GM12878 (cell line): ENCODE measurements at regions not wholly inside any gene's neighbourhood (a gene's known extent, or its start where the extent isn't known, plus 50 kb on each side); places are given as distances from the start of the nearest gene placed in this dataset.

Source experiments
- CBFB ChIP-seq: IDR thresholded peaks from 2 replicates; pipeline ENCODE4 v1.6.1; 2016; ENCODE audit warnings: antibody characterized with exemption, low read depth
- ESRRA ChIP-seq: IDR thresholded peaks from 2 replicates; pipeline ENCODE4 v1.6.1; 2012; ENCODE audit warnings: mild to moderate bottlenecking, low read length, improper control_type of control experiment
- EZH2 ChIP-seq: IDR thresholded peaks from 2 replicates; pipeline ENCODE4 v1.6.1; 2012; ENCODE audit warnings: low read depth, mild to moderate bottlenecking, control low read depth, inconsistent platforms, low read length, borderline replicate concordance; ENCODE audit not compliant: control insufficient read depth
- JUNB ChIP-seq: IDR thresholded peaks from 2 replicates; pipeline ENCODE4 v1.6.1; 2016; ENCODE audit warnings: antibody characterized with exemption, mild to moderate bottlenecking
- LARP7 ChIP-seq: fragments of 450-650 bp; IDR thresholded peaks from 2 replicates; pipeline ENCODE4 v1.6.1; 2017; ENCODE audit warnings: mild to moderate bottlenecking
- MYC ChIP-seq: IDR thresholded peaks from 2 replicates; pipeline ENCODE4 v1.6.1; 2011; ENCODE audit warnings: mild to moderate bottlenecking, low read length, moderate library complexity, inconsistent platforms; ENCODE audit not compliant: insufficient read depth, insufficient replicate concordance, insufficient read length, severe bottlenecking
- RCOR1 ChIP-seq: conservative IDR thresholded peaks from 2 replicates; pipeline ENCODE4 v1.6.1; 2012; ENCODE audit warnings: low read depth, low read length, improper control_type of control experiment
- TF ChIP-seq, protein P1 (sequence below), 3 experiments: IDR thresholded peaks in 2 of 3; conservative IDR thresholded peaks in 1 of 3; 2 replicates each; pipeline ENCODE4 v1.5.1; 2011; ENCODE audit warnings: low read depth in 3 of 3, low read length in 3 of 3, mild to moderate bottlenecking in 3 of 3, control low read depth in 2 of 3, moderate library complexity in 2 of 3, inconsistent platforms in 1 of 3, mixed read lengths in 1 of 3; ENCODE audit not compliant: control insufficient read depth in 2 of 3, insufficient read depth in 1 of 3; ENCODE audit errors: extremely low read depth in 1 of 3
- TF ChIP-seq, protein P2 (sequence below): IDR thresholded peaks from 2 replicates; pipeline ENCODE4 v1.6.1; 2012; ENCODE audit warnings: mild to moderate bottlenecking, low read depth, low read length
- TF ChIP-seq, protein P3 (sequence below): IDR thresholded peaks from 2 replicates; pipeline ENCODE4 v1.6.1; 2012; ENCODE audit warnings: improper control_type of control experiment, low read depth, low read length; ENCODE audit not compliant: insufficient replicate concordance

DNA sequence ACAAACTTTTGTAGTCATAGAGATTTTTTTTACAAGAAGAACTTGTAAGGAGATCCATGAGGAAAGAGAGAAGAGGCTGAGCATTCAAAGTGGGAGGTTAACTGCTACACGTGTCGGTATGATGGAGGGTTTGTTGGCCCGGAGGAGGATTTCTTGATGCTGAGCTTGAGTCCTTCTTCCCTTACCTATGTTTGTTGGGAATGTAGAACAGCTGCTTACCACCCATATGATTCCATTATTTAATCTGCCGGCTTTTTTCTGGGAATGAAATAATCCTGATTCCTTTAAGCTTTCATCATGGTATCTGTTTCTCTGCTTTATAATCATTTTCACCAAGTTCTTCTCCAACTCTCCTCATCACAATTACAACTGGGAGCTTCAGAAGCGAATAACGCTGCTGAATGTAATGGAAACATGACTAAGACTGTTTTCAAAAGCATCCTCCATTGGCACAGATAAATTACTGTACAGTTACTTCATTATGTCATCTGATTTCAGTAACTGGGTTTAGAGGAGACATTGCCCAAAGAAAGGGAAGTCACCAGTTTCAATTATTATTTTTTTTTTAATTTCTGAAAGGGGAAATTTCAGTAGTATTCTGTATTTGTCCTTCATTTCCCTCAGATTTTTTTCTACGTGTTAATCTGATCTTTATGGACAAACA lies 420.6 kb downstream of the SPRY1 start:
- TF ChIP-seq, protein P1, sequence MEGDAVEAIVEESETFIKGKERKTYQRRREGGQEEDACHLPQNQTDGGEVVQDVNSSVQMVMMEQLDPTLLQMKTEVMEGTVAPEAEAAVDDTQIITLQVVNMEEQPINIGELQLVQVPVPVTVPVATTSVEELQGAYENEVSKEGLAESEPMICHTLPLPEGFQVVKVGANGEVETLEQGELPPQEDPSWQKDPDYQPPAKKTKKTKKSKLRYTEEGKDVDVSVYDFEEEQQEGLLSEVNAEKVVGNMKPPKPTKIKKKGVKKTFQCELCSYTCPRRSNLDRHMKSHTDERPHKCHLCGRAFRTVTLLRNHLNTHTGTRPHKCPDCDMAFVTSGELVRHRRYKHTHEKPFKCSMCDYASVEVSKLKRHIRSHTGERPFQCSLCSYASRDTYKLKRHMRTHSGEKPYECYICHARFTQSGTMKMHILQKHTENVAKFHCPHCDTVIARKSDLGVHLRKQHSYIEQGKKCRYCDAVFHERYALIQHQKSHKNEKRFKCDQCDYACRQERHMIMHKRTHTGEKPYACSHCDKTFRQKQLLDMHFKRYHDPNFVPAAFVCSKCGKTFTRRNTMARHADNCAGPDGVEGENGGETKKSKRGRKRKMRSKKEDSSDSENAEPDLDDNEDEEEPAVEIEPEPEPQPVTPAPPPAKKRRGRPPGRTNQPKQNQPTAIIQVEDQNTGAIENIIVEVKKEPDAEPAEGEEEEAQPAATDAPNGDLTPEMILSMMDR (IDR thresholded peaks at IDR 0.05 in 2 of 3, conservative IDR thresholded peaks at IDR 0.05 in 1 of 3; ENCODE audit: control insufficient read depth in 2 of 3, extremely low read depth in 1 of 3, insufficient read depth in 1 of 3, low read depth in 3 of 3, low read length in 3 of 3): no peak
- TF ChIP-seq MYC (no peak), CBFB (no peak), LARP7 (no peak), ESRRA (no peak), JUNB (no peak), RCOR1 (no peak), EZH2 (no peak)
- TF ChIP-seq, protein P2, sequence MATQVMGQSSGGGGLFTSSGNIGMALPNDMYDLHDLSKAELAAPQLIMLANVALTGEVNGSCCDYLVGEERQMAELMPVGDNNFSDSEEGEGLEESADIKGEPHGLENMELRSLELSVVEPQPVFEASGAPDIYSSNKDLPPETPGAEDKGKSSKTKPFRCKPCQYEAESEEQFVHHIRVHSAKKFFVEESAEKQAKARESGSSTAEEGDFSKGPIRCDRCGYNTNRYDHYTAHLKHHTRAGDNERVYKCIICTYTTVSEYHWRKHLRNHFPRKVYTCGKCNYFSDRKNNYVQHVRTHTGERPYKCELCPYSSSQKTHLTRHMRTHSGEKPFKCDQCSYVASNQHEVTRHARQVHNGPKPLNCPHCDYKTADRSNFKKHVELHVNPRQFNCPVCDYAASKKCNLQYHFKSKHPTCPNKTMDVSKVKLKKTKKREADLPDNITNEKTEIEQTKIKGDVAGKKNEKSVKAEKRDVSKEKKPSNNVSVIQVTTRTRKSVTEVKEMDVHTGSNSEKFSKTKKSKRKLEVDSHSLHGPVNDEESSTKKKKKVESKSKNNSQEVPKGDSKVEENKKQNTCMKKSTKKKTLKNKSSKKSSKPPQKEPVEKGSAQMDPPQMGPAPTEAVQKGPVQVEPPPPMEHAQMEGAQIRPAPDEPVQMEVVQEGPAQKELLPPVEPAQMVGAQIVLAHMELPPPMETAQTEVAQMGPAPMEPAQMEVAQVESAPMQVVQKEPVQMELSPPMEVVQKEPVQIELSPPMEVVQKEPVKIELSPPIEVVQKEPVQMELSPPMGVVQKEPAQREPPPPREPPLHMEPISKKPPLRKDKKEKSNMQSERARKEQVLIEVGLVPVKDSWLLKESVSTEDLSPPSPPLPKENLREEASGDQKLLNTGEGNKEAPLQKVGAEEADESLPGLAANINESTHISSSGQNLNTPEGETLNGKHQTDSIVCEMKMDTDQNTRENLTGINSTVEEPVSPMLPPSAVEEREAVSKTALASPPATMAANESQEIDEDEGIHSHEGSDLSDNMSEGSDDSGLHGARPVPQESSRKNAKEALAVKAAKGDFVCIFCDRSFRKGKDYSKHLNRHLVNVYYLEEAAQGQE: no peak
- TF ChIP-seq, protein P3, sequence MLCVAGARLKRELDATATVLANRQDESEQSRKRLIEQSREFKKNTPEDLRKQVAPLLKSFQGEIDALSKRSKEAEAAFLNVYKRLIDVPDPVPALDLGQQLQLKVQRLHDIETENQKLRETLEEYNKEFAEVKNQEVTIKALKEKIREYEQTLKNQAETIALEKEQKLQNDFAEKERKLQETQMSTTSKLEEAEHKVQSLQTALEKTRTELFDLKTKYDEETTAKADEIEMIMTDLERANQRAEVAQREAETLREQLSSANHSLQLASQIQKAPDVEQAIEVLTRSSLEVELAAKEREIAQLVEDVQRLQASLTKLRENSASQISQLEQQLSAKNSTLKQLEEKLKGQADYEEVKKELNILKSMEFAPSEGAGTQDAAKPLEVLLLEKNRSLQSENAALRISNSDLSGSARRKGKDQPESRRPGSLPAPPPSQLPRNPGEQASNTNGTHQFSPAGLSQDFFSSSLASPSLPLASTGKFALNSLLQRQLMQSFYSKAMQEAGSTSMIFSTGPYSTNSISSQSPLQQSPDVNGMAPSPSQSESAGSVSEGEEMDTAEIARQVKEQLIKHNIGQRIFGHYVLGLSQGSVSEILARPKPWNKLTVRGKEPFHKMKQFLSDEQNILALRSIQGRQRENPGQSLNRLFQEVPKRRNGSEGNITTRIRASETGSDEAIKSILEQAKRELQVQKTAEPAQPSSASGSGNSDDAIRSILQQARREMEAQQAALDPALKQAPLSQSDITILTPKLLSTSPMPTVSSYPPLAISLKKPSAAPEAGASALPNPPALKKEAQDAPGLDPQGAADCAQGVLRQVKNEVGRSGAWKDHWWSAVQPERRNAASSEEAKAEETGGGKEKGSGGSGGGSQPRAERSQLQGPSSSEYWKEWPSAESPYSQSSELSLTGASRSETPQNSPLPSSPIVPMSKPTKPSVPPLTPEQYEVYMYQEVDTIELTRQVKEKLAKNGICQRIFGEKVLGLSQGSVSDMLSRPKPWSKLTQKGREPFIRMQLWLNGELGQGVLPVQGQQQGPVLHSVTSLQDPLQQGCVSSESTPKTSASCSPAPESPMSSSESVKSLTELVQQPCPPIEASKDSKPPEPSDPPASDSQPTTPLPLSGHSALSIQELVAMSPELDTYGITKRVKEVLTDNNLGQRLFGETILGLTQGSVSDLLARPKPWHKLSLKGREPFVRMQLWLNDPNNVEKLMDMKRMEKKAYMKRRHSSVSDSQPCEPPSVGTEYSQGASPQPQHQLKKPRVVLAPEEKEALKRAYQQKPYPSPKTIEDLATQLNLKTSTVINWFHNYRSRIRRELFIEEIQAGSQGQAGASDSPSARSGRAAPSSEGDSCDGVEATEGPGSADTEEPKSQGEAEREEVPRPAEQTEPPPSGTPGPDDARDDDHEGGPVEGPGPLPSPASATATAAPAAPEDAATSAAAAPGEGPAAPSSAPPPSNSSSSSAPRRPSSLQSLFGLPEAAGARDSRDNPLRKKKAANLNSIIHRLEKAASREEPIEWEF: no peak
